Epithelial cell of prostate (primary cell): ENCODE measurements at regions not wholly inside any gene's neighbourhood (a gene's known extent, or its start where the extent isn't known, plus 50 kb on each side); places are given as distances from the start of the nearest gene placed in this dataset.
"Not testable (repeated sequence)": the region's sequence is repeated elsewhere in the genome, so short reads cannot be mapped to it uniquely, and the experiment has no call there.

ENCODE experiments used
- DNase-seq: peaks from one replicate; pipeline ENCODE4 v3.0.0-alpha.2; 2011; ENCODE audit warnings: low read depth, low spot score
- H3K27ac ChIP-seq: fragments of 450-650 bp; 2 replicates; pipeline ENCODE4 v1.5.1; 2017; ENCODE audit warnings: mild to moderate bottlenecking

- no peak for DNase-seq
- H3K27ac ChIP-seq, result no peak overlapping the region
Measured at GRCh38 chr15:62269504-62269903, 104.4 kb upstream of the C2CD4B start.

GRCh38 chr15:62270216-62270921 lies 105.3 kb upstream of the C2CD4B start:
- no peak for DNase-seq

GRCh38 chr15:62272290-62272689 lies 107.2 kb upstream of the C2CD4B start:
- no peak overlapping the region for H3K27ac ChIP-seq
- no peak for DNase-seq

More at GRCh38 chr15:62270216-62270921, 105.3 kb upstream of the C2CD4B start:
- H3K27ac ChIP-seq, result no peak overlapping the region

GRCh38 chr15:62275831-62276230 lies 110.7 kb upstream of the C2CD4B start:
- H3K27ac ChIP-seq, result no peak overlapping the region
- no peak for DNase-seq

GRCh38 chr15:62277816-62278394 lies 112.8 kb upstream of the C2CD4B start:
- no peak for DNase-seq
- no peak overlapping the region for H3K27ac ChIP-seq

- no peak for DNase-seq
- no peak overlapping the region for H3K27ac ChIP-seq
Measured at GRCh38 chr15:62278534-62278933, 113.4 kb upstream of the C2CD4B start.

- no peak for DNase-seq
- H3K27ac ChIP-seq, result no peak overlapping the region
Measured at GRCh38 chr15:62279041-62279440, 114.0 kb upstream of the C2CD4B start.

GRCh38 chr15:62280625-62281024 lies 115.5 kb upstream of the C2CD4B start:
- no peak overlapping the region for H3K27ac ChIP-seq
- DNase-seq, result no peak

GRCh38 chr15:62281801-62282200 lies 116.7 kb upstream of the C2CD4B start:
- H3K27ac ChIP-seq, DNase-seq: not testable (repeated sequence)

- DNase-seq, result no peak
Measured at GRCh38 chr15:62287066-62287857, 122.2 kb upstream of the C2CD4B start.

GRCh38 chr15:62288361-62289017 lies 123.4 kb upstream of the C2CD4B start:
- H3K27ac ChIP-seq, result no peak overlapping the region
- no peak for DNase-seq

More at GRCh38 chr15:62287066-62287857, 122.2 kb upstream of the C2CD4B start:
- no peak overlapping the region for H3K27ac ChIP-seq

- H3K27ac ChIP-seq, result no peak overlapping the region
- DNase-seq, result no peak
Measured at GRCh38 chr15:62291262-62291661, 126.2 kb upstream of the C2CD4B start.

GRCh38 chr15:62296756-62297507 lies 131.8 kb upstream of the C2CD4B start:
- H3K27ac ChIP-seq, result no peak overlapping the region
- no peak for DNase-seq

GRCh38 chr15:62297522-62297921 lies 132.4 kb upstream of the C2CD4B start:
- DNase-seq, result no peak
- H3K27ac ChIP-seq, result no peak overlapping the region

GRCh38 chr15:62297933-62298332 lies 132.8 kb upstream of the C2CD4B start:
- no peak overlapping the region for H3K27ac ChIP-seq
- DNase-seq, result no peak

- no peak for DNase-seq
- no peak overlapping the region for H3K27ac ChIP-seq
Measured at GRCh38 chr15:62298811-62299210, 133.7 kb upstream of the C2CD4B start.

GRCh38 chr15:62299541-62299940 lies 134.5 kb upstream of the C2CD4B start:
- H3K27ac ChIP-seq, result no peak overlapping the region
- DNase-seq, result no peak

GRCh38 chr15:62301993-62302675 lies 137.0 kb upstream of the C2CD4B start:
- H3K27ac ChIP-seq, result no peak overlapping the region
- DNase-seq, result no peak

GRCh38 chr15:62306851-62307504 lies 141.9 kb upstream of the C2CD4B start:
- DNase-seq, result peak; percentile 18

More at GRCh38 chr15:62306851-62307504, 141.9 kb upstream of the C2CD4B start:
- peak overlapping the region; percentile 55 for H3K27ac ChIP-seq
